ENCODE measurements at regions not wholly inside any gene's neighbourhood (a gene's known extent, or its start where the extent isn't known, plus 50 kb on each side); places are given as distances from the start of the nearest gene placed in this dataset.
A peak's percentile ranks its signal among the peaks of the same experiment; 100 is the strongest.

GRCh38 chr2:109070290-109070689, 58.7 kb upstream of the SH3RF3 start:
- no peak for DNase-seq (ENCODE audit: low spot score)

- DNase-seq (ENCODE audit: low spot score) = no peak
Observed at GRCh38 chr2:109069331-109070194, 59.4 kb upstream of the SH3RF3 start.

- no peak for DNase-seq (ENCODE audit: low spot score)
Observed at GRCh38 chr2:109068811-109069210, 60.2 kb upstream of the SH3RF3 start.

GRCh38 chr2:109067631-109068125, 61.3 kb upstream of the SH3RF3 start:
- no peak for DNase-seq (ENCODE audit: low spot score)

GRCh38 chr2:109066917-109067597, 61.9 kb upstream of the SH3RF3 start:
- DNase-seq (ENCODE audit: low spot score) = no peak

- DNase-seq (ENCODE audit: low spot score) = no peak
Observed at GRCh38 chr2:109066501-109066900, 62.5 kb upstream of the SH3RF3 start.

GRCh38 chr2:109065391-109065734, 63.6 kb upstream of the SH3RF3 start:
- no peak for DNase-seq (ENCODE audit: low spot score)

- DNase-seq (ENCODE audit: low spot score) = no peak
Observed at GRCh38 chr2:109064660-109065390, 64.2 kb upstream of the SH3RF3 start.

- peak; percentile 80 for DNase-seq (ENCODE audit: low spot score)
Observed at GRCh38 chr2:109062859-109063700, 65.9 kb upstream of the SH3RF3 start.

GRCh38 chr2:109062145-109062858, 66.7 kb upstream of the SH3RF3 start:
- peak; percentile 33 for DNase-seq (ENCODE audit: low spot score)

- peak; percentile 62 for DNase-seq (ENCODE audit: low spot score)
Observed at GRCh38 chr2:109061736-109062135, 67.3 kb upstream of the SH3RF3 start.

- peak; percentile 20 for DNase-seq (ENCODE audit: low spot score)
Observed at GRCh38 chr2:109060496-109060895, 68.5 kb upstream of the SH3RF3 start.

- no peak for DNase-seq (ENCODE audit: low spot score)
Observed at GRCh38 chr2:109059474-109060165, 69.4 kb upstream of the SH3RF3 start.

GRCh38 chr2:109058802-109059201, 69.8 kb upstream of the EDAR start:
- no peak for DNase-seq (ENCODE audit: low spot score)

GRCh38 chr2:109058191-109058632, 69.2 kb upstream of the EDAR start:
- no peak for DNase-seq (ENCODE audit: low spot score)

GRCh38 chr2:109057686-109058085, 68.7 kb upstream of the EDAR start:
- no peak for DNase-seq (ENCODE audit: low spot score)

- no peak for DNase-seq (ENCODE audit: low spot score)
Observed at GRCh38 chr2:109055435-109055834, 66.4 kb upstream of the EDAR start.

- no peak for DNase-seq (ENCODE audit: low spot score)
Observed at GRCh38 chr2:109054865-109055264, 65.8 kb upstream of the EDAR start.

GRCh38 chr2:109053716-109054115, 64.7 kb upstream of the EDAR start:
- DNase-seq (ENCODE audit: low spot score) = no peak

- DNase-seq (ENCODE audit: low spot score) = no peak
Observed at GRCh38 chr2:109052922-109053321, 63.9 kb upstream of the EDAR start.
